HCT116 (cell line): ENCODE measurements at regions not wholly inside any gene's neighbourhood (a gene's known extent, or its start where the extent isn't known, plus 50 kb on each side); places are given as distances from the start of the nearest gene placed in this dataset.
"Not testable (repeated sequence)": the region's sequence is repeated elsewhere in the genome, so short reads cannot be mapped to it uniquely, and the experiment has no call there.

ENCODE experiments used
- ATAC-seq: fragments of 200-7000 bp; cut with Tn5 transposase; 2 replicates; pipeline ENCODE4 v1.9.1; 2020; ENCODE audit warnings: mild to moderate bottlenecking, moderate library complexity
- BruUV-seq: library from RNA; stranded (reverse); fragments of 400-500 nt; replicated peaks from 2 replicates; lab custom pipeline; 2021; lab: Mats Ljungman, UMichigan
- CTCF ChIA-PET: fragments of 300-600 bp; sonication (Branson Sonifier 250); formaldehyde crosslinking; loops from one replicate; lab custom pipeline; 2021; ENCODE audit warnings: antibody characterized with exemption; lab: Charles Lee
- POLR2A ChIA-PET: fragments of 300-600, 350-600 bp; sonication (Branson Sonifier 250); formaldehyde crosslinking; loops from one replicate; lab custom pipeline; 2021; ENCODE audit warnings: antibody characterized with exemption; lab: Charles Lee
- RAD21 ChIA-PET, 2 experiments: fragments of 300-600 bp; sonication (Branson Sonifier 250); formaldehyde crosslinking; loops; one replicate each; lab custom pipeline; 2023; ENCODE audit warnings: low total read pairs in 2 of 2; ENCODE audit not compliant: uncharacterized antibody in 2 of 2, unreplicated experiment in 2 of 2, low non-redundant PET in 1 of 2; lab: Charles Lee
- DNase-seq: peaks from one replicate; pipeline ENCODE4 v3.0.0-alpha.2; 2010; ENCODE audit warnings: low read depth, low spot score
- H2AFZ ChIP-seq: fragments of 200-600 bp; shearing (Covaris generic), sonication (generic); 2 replicates; pipeline ENCODE4 v1.6.1; 2017; ENCODE audit warnings: low read depth, mixed run types, mixed read lengths, antibody characterized with exemption, low read length; ENCODE audit not compliant: poor library complexity, severe bottlenecking
- H3K27ac ChIP-seq: 2 replicates; pipeline ENCODE4 v1.5.1; 2012; ENCODE audit warnings: low read depth, low read length
- H3K27me3 ChIP-seq: fragments of 200-600 bp; sonication (generic); 2 replicates; pipeline ENCODE4 v1.6.1; 2016; ENCODE audit warnings: mixed run types, low read length, mixed read lengths; ENCODE audit not compliant: insufficient read depth
- H3K36me3 ChIP-seq, 2 experiments: fragments of 200-500 bp in 1 of 2; fragments of 200-600 bp in 1 of 2; sonication (Bioruptor generic) in 1 of 2; sonication (generic) in 1 of 2; 2 replicates each; pipeline versions ENCODE4 v1.5.1 to v1.6.1; 2014 to 2016; ENCODE audit warnings: low read length in 2 of 2, inconsistent platforms in 1 of 2, mixed read lengths in 1 of 2, mixed run types in 1 of 2; ENCODE audit not compliant: insufficient read depth in 2 of 2, control insufficient read depth in 1 of 2
- H3K4me1 ChIP-seq, 2 experiments: fragments of 200-600 bp in 1 of 2; sonication (generic) in 1 of 2; 2 replicates each; pipeline versions ENCODE4 v1.5.1 to v1.6.1; 2012 to 2017; ENCODE audit warnings: low read length in 2 of 2, inconsistent platforms in 1 of 2, mild to moderate bottlenecking in 1 of 2, mixed read lengths in 1 of 2, mixed run types in 1 of 2, moderate library complexity in 1 of 2; ENCODE audit not compliant: insufficient read depth in 2 of 2, control insufficient read depth in 1 of 2
- H3K4me2 ChIP-seq: fragments of 200-600 bp; sonication (generic); 2 replicates; pipeline ENCODE4 v1.6.1; 2017; ENCODE audit warnings: mixed run types, low read length, mixed read lengths
- H3K4me3 ChIP-seq, 2 experiments: fragments of 200-600 bp in 1 of 2; sonication (generic) in 1 of 2; replicated peaks in 1 of 2; 2 replicates each; pipeline ENCODE4 v1.5.1; 2011 to 2016; ENCODE audit warnings: low read length in 2 of 2, control low read depth in 1 of 2, low read depth in 1 of 2, mild to moderate bottlenecking in 1 of 2, mixed read lengths in 1 of 2, mixed run types in 1 of 2
- H3K79me2 ChIP-seq: fragments of 200-600 bp; sonication (generic); 2 replicates; pipeline ENCODE4 v1.6.1; 2017; ENCODE audit warnings: mild to moderate bottlenecking, mixed run types, low read length, moderate library complexity, mixed read lengths; ENCODE audit not compliant: insufficient read depth
- H3K9ac ChIP-seq: fragments of 200-600 bp; sonication (generic); 2 replicates; pipeline ENCODE4 v1.6.1; 2016; ENCODE audit warnings: low read length, mixed read lengths
- H3K9me2 ChIP-seq: fragments of 200-600 bp; sonication (generic), shearing (Covaris generic); 2 replicates; pipeline ENCODE4 v1.6.1; 2017; ENCODE audit warnings: mixed run types, mild to moderate bottlenecking, moderate library complexity; ENCODE audit not compliant: insufficient read depth
- H3K9me3 ChIP-seq, 2 experiments: fragments of 200-500 bp in 1 of 2; fragments of 200-600 bp in 1 of 2; sonication (Bioruptor generic) in 1 of 2; sonication (generic) in 1 of 2; 2 replicates each; pipeline ENCODE4 v1.6.1; 2014 to 2017; ENCODE audit warnings: low read length in 2 of 2, mixed read lengths in 2 of 2, inconsistent platforms in 1 of 2, low read depth in 1 of 2, mild to moderate bottlenecking in 1 of 2, mixed run types in 1 of 2, moderate library complexity in 1 of 2; ENCODE audit not compliant: control insufficient read depth in 1 of 2, insufficient read depth in 1 of 2
- H4K20me1 ChIP-seq: fragments of 200-600 bp; sonication (generic), shearing (Covaris generic); 2 replicates; pipeline ENCODE4 v1.6.1; 2017; ENCODE audit warnings: mixed run types, mild to moderate bottlenecking, moderate library complexity; ENCODE audit not compliant: insufficient read depth
- CBX3 ChIP-seq: IDR thresholded peaks from 2 replicates; pipeline ENCODE4 v1.6.1; 2012; ENCODE audit warnings: low read depth
- CEBPB ChIP-seq: IDR thresholded peaks from 2 replicates; pipeline ENCODE4 v1.6.1; 2012; ENCODE audit warnings: low read depth
- CTCF ChIP-seq, 3 experiments: fragments of 200-600 bp in 1 of 3; sonication (generic) in 1 of 3; IDR thresholded peaks in 2 of 3; conservative IDR thresholded peaks in 1 of 3; 2 replicates each; pipeline ENCODE4 v1.5.1; 2012 to 2017; ENCODE audit warnings: low read depth in 2 of 3, low read length in 2 of 3, antibody characterized with exemption in 1 of 3, borderline replicate concordance in 1 of 3, control low read depth in 1 of 3, mild to moderate bottlenecking in 1 of 3, mixed read lengths in 1 of 3, mixed run types in 1 of 3, moderate library complexity in 1 of 3; ENCODE audit not compliant: insufficient read depth in 1 of 3
- ELF1 ChIP-seq: IDR thresholded peaks from 2 replicates; pipeline ENCODE4 v1.6.1; 2012; ENCODE audit warnings: low read depth, borderline replicate concordance
- EZH2 ChIP-seq: fragments of 200-600 bp; sonication (generic); IDR thresholded peaks from 2 replicates; pipeline ENCODE4 v1.6.1; 2017; ENCODE audit warnings: antibody characterized with exemption, mixed run types
- EZH2phosphoT487 ChIP-seq: fragments of 200-600 bp; IDR thresholded peaks from 2 replicates; pipeline ENCODE4 v1.6.1; 2018; ENCODE audit warnings: antibody characterized with exemption, borderline replicate concordance
- FOSL1 ChIP-seq: IDR thresholded peaks from 2 replicates; pipeline ENCODE4 v1.6.1; 2012; ENCODE audit warnings: low read depth
- TCF7L2 ChIP-seq: IDR thresholded peaks from 2 replicates; pipeline ENCODE4 v1.7.0; 2011; ENCODE audit warnings: borderline replicate concordance, inconsistent platforms; ENCODE audit not compliant: insufficient read depth, insufficient read length; ENCODE audit errors: extremely low read depth
- intact Hi-C: fragments of 100-400 bp; cut with micrococcal nuclease; formaldehyde crosslinking; loops from 2 replicates; pipeline ENCODE4 v1.10.0; 2022
- TF ChIP-seq, protein P1 (sequence below): IDR thresholded peaks from 2 replicates; pipeline ENCODE4 v1.6.1; 2012; ENCODE audit warnings: low read depth

DNA sequence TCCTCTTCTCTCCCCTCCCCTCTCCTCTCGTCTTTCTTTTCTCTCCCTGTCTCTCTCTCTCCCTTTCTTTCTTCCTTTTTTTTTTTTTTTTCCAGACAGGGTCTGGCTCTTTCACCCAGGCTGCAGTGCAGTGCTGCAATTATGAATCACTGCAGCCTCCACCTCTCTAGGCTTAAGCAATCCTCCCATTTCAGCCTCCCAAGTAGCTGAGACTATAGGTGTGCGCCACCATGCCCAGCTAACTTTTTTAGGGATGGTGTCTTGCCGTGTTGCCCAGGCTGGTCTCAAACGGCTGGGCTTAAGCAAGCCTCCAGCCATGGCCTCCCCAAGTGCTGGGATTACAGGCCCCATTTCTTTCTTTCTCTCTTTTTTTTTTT lies 59.9 kb upstream of the NCOA3 start (continued):
- no peak for TF ChIP-seq EZH2phosphoT487
- no peak for TF ChIP-seq EZH2
- TF ChIP-seq, protein P1, sequence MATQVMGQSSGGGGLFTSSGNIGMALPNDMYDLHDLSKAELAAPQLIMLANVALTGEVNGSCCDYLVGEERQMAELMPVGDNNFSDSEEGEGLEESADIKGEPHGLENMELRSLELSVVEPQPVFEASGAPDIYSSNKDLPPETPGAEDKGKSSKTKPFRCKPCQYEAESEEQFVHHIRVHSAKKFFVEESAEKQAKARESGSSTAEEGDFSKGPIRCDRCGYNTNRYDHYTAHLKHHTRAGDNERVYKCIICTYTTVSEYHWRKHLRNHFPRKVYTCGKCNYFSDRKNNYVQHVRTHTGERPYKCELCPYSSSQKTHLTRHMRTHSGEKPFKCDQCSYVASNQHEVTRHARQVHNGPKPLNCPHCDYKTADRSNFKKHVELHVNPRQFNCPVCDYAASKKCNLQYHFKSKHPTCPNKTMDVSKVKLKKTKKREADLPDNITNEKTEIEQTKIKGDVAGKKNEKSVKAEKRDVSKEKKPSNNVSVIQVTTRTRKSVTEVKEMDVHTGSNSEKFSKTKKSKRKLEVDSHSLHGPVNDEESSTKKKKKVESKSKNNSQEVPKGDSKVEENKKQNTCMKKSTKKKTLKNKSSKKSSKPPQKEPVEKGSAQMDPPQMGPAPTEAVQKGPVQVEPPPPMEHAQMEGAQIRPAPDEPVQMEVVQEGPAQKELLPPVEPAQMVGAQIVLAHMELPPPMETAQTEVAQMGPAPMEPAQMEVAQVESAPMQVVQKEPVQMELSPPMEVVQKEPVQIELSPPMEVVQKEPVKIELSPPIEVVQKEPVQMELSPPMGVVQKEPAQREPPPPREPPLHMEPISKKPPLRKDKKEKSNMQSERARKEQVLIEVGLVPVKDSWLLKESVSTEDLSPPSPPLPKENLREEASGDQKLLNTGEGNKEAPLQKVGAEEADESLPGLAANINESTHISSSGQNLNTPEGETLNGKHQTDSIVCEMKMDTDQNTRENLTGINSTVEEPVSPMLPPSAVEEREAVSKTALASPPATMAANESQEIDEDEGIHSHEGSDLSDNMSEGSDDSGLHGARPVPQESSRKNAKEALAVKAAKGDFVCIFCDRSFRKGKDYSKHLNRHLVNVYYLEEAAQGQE, result no peak

- H3K27me3 ChIP-seq, H3K79me2 ChIP-seq, H3K4me3 ChIP-seq, H4K20me1 ChIP-seq, POLR2A ChIA-PET, intact Hi-C loops, H3K36me3 ChIP-seq, RAD21 ChIA-PET, H2AFZ ChIP-seq, H3K9me2 ChIP-seq, DNase-seq, ATAC-seq, H3K27ac ChIP-seq, BruUV-seq, H3K4me2 ChIP-seq, H3K9me3 ChIP-seq, CTCF ChIA-PET, H3K9ac ChIP-seq: not testable (repeated sequence)
- peaks cover 16 to 20% of the 10 kb centered on the region in 2 experiments for H3K4me1 ChIP-seq
Observed at GRCh38 chr20:47443060-47443459, 58.6 kb upstream of the NCOA3 start.

DNA sequence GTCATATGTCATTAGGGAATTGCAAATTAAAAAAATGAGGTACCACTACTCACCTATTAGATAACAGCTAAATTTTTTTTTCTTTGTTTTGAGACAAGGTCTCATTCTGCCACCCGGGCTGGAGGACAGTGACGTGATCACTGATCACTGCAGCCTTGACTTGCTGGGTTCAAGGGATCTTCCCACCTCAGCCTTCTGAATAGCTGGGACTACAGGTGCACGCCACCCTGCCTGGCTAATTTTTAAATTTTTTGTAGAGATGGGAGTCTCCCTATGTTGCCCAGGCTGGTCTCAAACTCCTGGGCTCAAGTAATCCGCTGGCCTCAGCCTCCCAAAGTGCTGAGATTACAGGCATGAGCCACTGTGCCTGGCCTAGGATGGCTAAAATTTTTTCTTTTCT lies 57.1 kb upstream of the NCOA3 start:
- DNase-seq, result no peak
- no peaks in the 10 kb centered on the region for H3K27me3 ChIP-seq
- BruUV-seq, result no TSS peak
- H4K20me1 ChIP-seq, result no peaks in the 10 kb centered on the region
- POLR2A ChIA-PET, result interaction anchor here (1.6 kb wide), 1 partner anchor 12 kb away, joined by 4 read pairs; no protein-coding TSS in a partner anchor
- RAD21 ChIA-PET, result no interaction called here
- H2AFZ ChIP-seq, result no peak overlapping the region
- intact Hi-C loops, result no loop called here
- H3K9me2 ChIP-seq, result no peaks in the 10 kb centered on the region
- CTCF ChIA-PET, result no interaction called here
- H3K27ac ChIP-seq, result no peak overlapping the region
- ATAC-seq, result no peak
- no peak overlapping the region for H3K4me2 ChIP-seq
- peaks cover 8 to 11% of the 10 kb centered on the region in 2 experiments for H3K4me1 ChIP-seq
- no peak overlapping the region for H3K4me3 ChIP-seq
- no peaks in the 10 kb centered on the region for H3K9me3 ChIP-seq
- no peak overlapping the region for H3K9ac ChIP-seq
- H3K36me3 ChIP-seq, result no peaks in the 10 kb centered on the region
- no peaks in the 10 kb centered on the region for H3K79me2 ChIP-seq
- no peak for TF ChIP-seq CEBPB
- TF ChIP-seq FOSL1, result no peak
- no peak for TF ChIP-seq ELF1
- TF ChIP-seq TCF7L2, result no peak
- TF ChIP-seq CBX3, result no peak
- no peak for TF ChIP-seq CTCF (IDR thresholded peaks at IDR 0.05 in 2 of 3, conservative IDR thresholded peaks at IDR 0.05 in 1 of 3; ENCODE audit: borderline replicate concordance in 1 of 3, insufficient read depth in 1 of 3, low read depth in 2 of 3, low read length in 2 of 3)
